Activated naive CD4-positive, alpha-beta T cell treated with anti-CD3 and anti-CD28 coated beads, Interleukin-2, amount 10 ng/mL, durations not matched to agents 7 days and 5 days (primary cell): ENCODE measurements at regions not wholly inside any gene's neighbourhood (a gene's known extent, or its start where the extent isn't known, plus 50 kb on each side); places are given as distances from the start of the nearest gene placed in this dataset.
"Not testable (repeated sequence)": the region's sequence is repeated elsewhere in the genome, so short reads cannot be mapped to it uniquely, and the experiment has no call there.

Experiments
- CTCF ChIA-PET: fragments of 350-600 bp; sonication (Branson Sonifier 250); formaldehyde crosslinking; loops from one replicate; lab custom pipeline; 2021; ENCODE audit warnings: antibody characterized with exemption; lab: Charles Lee
- DNase-seq: peaks from one replicate; pipeline ENCODE4 v3.0.0-alpha.2; 2020
- H3K27ac Mint-ChIP-seq: one replicate; pipeline ENCODE4 v1.8.0; 2021; ENCODE audit warnings: mild to moderate bottlenecking, moderate library complexity, mixed read lengths
- H3K27me3 Mint-ChIP-seq: one replicate; pipeline ENCODE4 v1.8.0; 2021; ENCODE audit warnings: mild to moderate bottlenecking, mixed read lengths
- H3K36me3 Mint-ChIP-seq: one replicate; pipeline ENCODE4 v1.8.0; 2021; ENCODE audit warnings: mixed read lengths
- H3K4me1 Mint-ChIP-seq: one replicate; pipeline ENCODE4 v1.8.0; 2021; ENCODE audit warnings: mixed read lengths
- H3K4me3 Mint-ChIP-seq: one replicate; pipeline ENCODE4 v1.8.0; 2021; ENCODE audit warnings: mild to moderate bottlenecking, moderate library complexity, mixed read lengths
- H3K9me3 Mint-ChIP-seq: one replicate; pipeline ENCODE4 v1.8.0; 2021; ENCODE audit warnings: mixed read lengths

GRCh38 chr12:59370933-59371332 lies 224.9 kb upstream of the SLC16A7 start:
- CTCF ChIA-PET = no interaction called here
- Mint-ChIP-seq H3K4me1 (no peaks in the 10 kb centered on the region), H3K27ac (no peak overlapping the region), H3K9me3 (no peaks in the 10 kb centered on the region), H3K4me3 (no peak overlapping the region), H3K36me3 (no peaks in the 10 kb centered on the region), H3K27me3 (no peaks in the 10 kb centered on the region)
- DNase-seq = no peak

GRCh38 chr12:59365133-59365532 lies 230.7 kb upstream of the SLC16A7 start:
- H3K4me3 Mint-ChIP-seq = no peak overlapping the region
- no peak overlapping the region for H3K27ac Mint-ChIP-seq
- H3K9me3 Mint-ChIP-seq = no peaks in the 10 kb centered on the region
- CTCF ChIA-PET = no interaction called here
- no peaks in the 10 kb centered on the region for H3K4me1 Mint-ChIP-seq
- no peaks in the 10 kb centered on the region for H3K36me3 Mint-ChIP-seq
- no peak for DNase-seq
- no peaks in the 10 kb centered on the region for H3K27me3 Mint-ChIP-seq

GRCh38 chr12:59357811-59358210 lies 238.0 kb upstream of the SLC16A7 start:
- CTCF ChIA-PET = no interaction called here
- no peaks in the 10 kb centered on the region for H3K36me3 Mint-ChIP-seq
- no peak for DNase-seq
- no peaks in the 10 kb centered on the region for H3K4me1 Mint-ChIP-seq
- H3K27me3 Mint-ChIP-seq = no peaks in the 10 kb centered on the region
- H3K9me3 Mint-ChIP-seq = no peaks in the 10 kb centered on the region
- no peak overlapping the region for H3K27ac Mint-ChIP-seq
- no peak overlapping the region for H3K4me3 Mint-ChIP-seq

GRCh38 chr12:59346248-59346647 lies 249.6 kb upstream of the SLC16A7 start:
- H3K4me1 Mint-ChIP-seq, H3K27ac Mint-ChIP-seq, CTCF ChIA-PET, H3K9me3 Mint-ChIP-seq, H3K36me3 Mint-ChIP-seq, H3K4me3 Mint-ChIP-seq, H3K27me3 Mint-ChIP-seq, DNase-seq: not testable (repeated sequence)

- no peaks in the 10 kb centered on the region for H3K36me3 Mint-ChIP-seq
These were observed 250.4 kb upstream of the SLC16A7 start for GRCh38 chr12:59345406-59345805.

GRCh38 chr12:59344224-59344623 lies 251.6 kb upstream of the SLC16A7 start:
- no peak for DNase-seq
- Mint-ChIP-seq H3K4me3 (no peak overlapping the region), H3K9me3 (no peaks in the 10 kb centered on the region), H3K27me3 (no peaks in the 10 kb centered on the region), H3K27ac (no peak overlapping the region), H3K4me1 (no peaks in the 10 kb centered on the region), H3K36me3 (no peaks in the 10 kb centered on the region)
- CTCF ChIA-PET = interaction anchor here (0.6 kb wide), 1 partner anchor 155 kb away, joined by 3 read pairs; no protein-coding TSS in a partner anchor

More at GRCh38 chr12:59345406-59345805, 250.4 kb upstream of the SLC16A7 start:
- no peak overlapping the region for H3K4me3 Mint-ChIP-seq
- no peak for DNase-seq
- no peaks in the 10 kb centered on the region for H3K27me3 Mint-ChIP-seq
- H3K4me1 Mint-ChIP-seq = no peaks in the 10 kb centered on the region
- H3K9me3 Mint-ChIP-seq = no peaks in the 10 kb centered on the region
- H3K27ac Mint-ChIP-seq = no peak overlapping the region
- CTCF ChIA-PET = no interaction called here

- no peak for DNase-seq
- Mint-ChIP-seq H3K36me3 (no peaks in the 10 kb centered on the region), H3K9me3 (no peaks in the 10 kb centered on the region), H3K27me3 (no peaks in the 10 kb centered on the region), H3K4me1 (no peaks in the 10 kb centered on the region), H3K27ac (no peak overlapping the region), H3K4me3 (no peak overlapping the region)
- CTCF ChIA-PET = no interaction called here
These were observed 266.4 kb upstream of the SLC16A7 start for GRCh38 chr12:59329462-59329861.

- H3K36me3 Mint-ChIP-seq, H3K4me1 Mint-ChIP-seq, DNase-seq, CTCF ChIA-PET, H3K4me3 Mint-ChIP-seq, H3K27me3 Mint-ChIP-seq, H3K9me3 Mint-ChIP-seq, H3K27ac Mint-ChIP-seq: not testable (repeated sequence)
These were observed 267.3 kb upstream of the SLC16A7 start for GRCh38 chr12:59328395-59329075.

GRCh38 chr12:59326457-59326856 lies 269.4 kb upstream of the SLC16A7 start:
- H3K4me1 Mint-ChIP-seq, H3K27ac Mint-ChIP-seq, H3K4me3 Mint-ChIP-seq, H3K9me3 Mint-ChIP-seq, H3K36me3 Mint-ChIP-seq, CTCF ChIA-PET, H3K27me3 Mint-ChIP-seq, DNase-seq: not testable (repeated sequence)

- H3K9me3 Mint-ChIP-seq = no peaks in the 10 kb centered on the region
- no peaks in the 10 kb centered on the region for H3K36me3 Mint-ChIP-seq
- DNase-seq = no peak
- no peak overlapping the region for H3K27ac Mint-ChIP-seq
- H3K4me1 Mint-ChIP-seq = no peaks in the 10 kb centered on the region
- H3K27me3 Mint-ChIP-seq = no peaks in the 10 kb centered on the region
- CTCF ChIA-PET = no interaction called here
- no peak overlapping the region for H3K4me3 Mint-ChIP-seq
These were observed 273.4 kb upstream of the SLC16A7 start for GRCh38 chr12:59322473-59322872.

GRCh38 chr12:59321278-59321677 lies 274.6 kb upstream of the SLC16A7 start:
- Mint-ChIP-seq H3K9me3 (no peaks in the 10 kb centered on the region), H3K27ac (no peak overlapping the region), H3K4me1 (no peaks in the 10 kb centered on the region), H3K27me3 (no peaks in the 10 kb centered on the region), H3K4me3 (no peak overlapping the region), H3K36me3 (no peaks in the 10 kb centered on the region)
- CTCF ChIA-PET = no interaction called here
- DNase-seq = no peak

- CTCF ChIA-PET = no interaction called here
- Mint-ChIP-seq H3K4me3 (no peak overlapping the region), H3K9me3 (no peaks in the 10 kb centered on the region), H3K4me1 (no peaks in the 10 kb centered on the region), H3K27ac (no peak overlapping the region), H3K36me3 (no peaks in the 10 kb centered on the region), H3K27me3 (no peaks in the 10 kb centered on the region)
- no peak for DNase-seq
These were observed 275.7 kb upstream of the SLC16A7 start for GRCh38 chr12:59320112-59320511.

- no peaks in the 10 kb centered on the region for H3K4me1 Mint-ChIP-seq
- no peak overlapping the region for H3K4me3 Mint-ChIP-seq
- H3K36me3 Mint-ChIP-seq = no peaks in the 10 kb centered on the region
- DNase-seq = no peak
- H3K27me3 Mint-ChIP-seq = no peaks in the 10 kb centered on the region
- no peaks in the 10 kb centered on the region for H3K9me3 Mint-ChIP-seq
- no peak overlapping the region for H3K27ac Mint-ChIP-seq
- CTCF ChIA-PET = no interaction called here
These were observed 276.9 kb upstream of the SLC16A7 start for GRCh38 chr12:59318940-59319339.

- no peak overlapping the region for H3K4me3 Mint-ChIP-seq
- no peaks in the 10 kb centered on the region for H3K27me3 Mint-ChIP-seq
- H3K36me3 Mint-ChIP-seq = no peaks in the 10 kb centered on the region
- CTCF ChIA-PET = no interaction called here
- DNase-seq = no peak
- H3K27ac Mint-ChIP-seq = no peak overlapping the region
- no peaks in the 10 kb centered on the region for H3K9me3 Mint-ChIP-seq
- H3K4me1 Mint-ChIP-seq = no peaks in the 10 kb centered on the region
These were observed 278.2 kb upstream of the SLC16A7 start for GRCh38 chr12:59317598-59317997.

- no peak overlapping the region for H3K4me3 Mint-ChIP-seq
- H3K4me1 Mint-ChIP-seq = no peaks in the 10 kb centered on the region
- H3K27me3 Mint-ChIP-seq = no peaks in the 10 kb centered on the region
- H3K36me3 Mint-ChIP-seq = no peaks in the 10 kb centered on the region
- DNase-seq = no peak
- CTCF ChIA-PET = no interaction called here
- H3K9me3 Mint-ChIP-seq = peaks cover 2% of the 10 kb centered on the region
- no peak overlapping the region for H3K27ac Mint-ChIP-seq
These were observed 278.9 kb upstream of the SLC16A7 start for GRCh38 chr12:59316938-59317337.

GRCh38 chr12:59316354-59316753 lies 279.5 kb upstream of the SLC16A7 start:
- H3K4me1 Mint-ChIP-seq, DNase-seq, H3K36me3 Mint-ChIP-seq, H3K4me3 Mint-ChIP-seq, CTCF ChIA-PET, H3K27ac Mint-ChIP-seq, H3K9me3 Mint-ChIP-seq, H3K27me3 Mint-ChIP-seq: not testable (repeated sequence)
